ENCODE measurements at regions not wholly inside any gene's neighbourhood (a gene's known extent, or its start where the extent isn't known, plus 50 kb on each side); places are given as distances from the start of the nearest gene placed in this dataset.

DNA sequence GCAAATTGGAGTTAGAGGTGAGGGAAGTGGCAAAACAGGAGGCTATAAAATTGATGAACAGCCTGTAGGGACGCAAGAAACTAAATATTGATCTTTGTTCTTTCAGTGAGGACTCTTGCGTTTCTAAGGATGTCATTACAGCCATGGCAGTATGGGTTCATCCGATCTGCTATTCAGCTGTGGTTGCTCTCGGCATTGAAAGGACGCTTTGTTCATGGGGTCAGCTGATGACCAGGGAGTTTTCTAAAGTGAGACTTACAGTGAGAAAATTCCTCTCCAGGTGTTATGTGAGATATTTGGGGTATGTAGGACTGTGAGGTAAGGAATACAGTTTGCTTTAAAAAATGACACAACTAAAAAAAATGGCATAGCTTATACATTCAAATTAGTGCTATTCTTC lies 52.7 kb upstream of the PELI1 start:
- intact Hi-C loops (cut with DNase I): no loop called here
- DNase-seq: peak in 3 of 10 donors; percentile 30 to 82 (median 46)

DNA sequence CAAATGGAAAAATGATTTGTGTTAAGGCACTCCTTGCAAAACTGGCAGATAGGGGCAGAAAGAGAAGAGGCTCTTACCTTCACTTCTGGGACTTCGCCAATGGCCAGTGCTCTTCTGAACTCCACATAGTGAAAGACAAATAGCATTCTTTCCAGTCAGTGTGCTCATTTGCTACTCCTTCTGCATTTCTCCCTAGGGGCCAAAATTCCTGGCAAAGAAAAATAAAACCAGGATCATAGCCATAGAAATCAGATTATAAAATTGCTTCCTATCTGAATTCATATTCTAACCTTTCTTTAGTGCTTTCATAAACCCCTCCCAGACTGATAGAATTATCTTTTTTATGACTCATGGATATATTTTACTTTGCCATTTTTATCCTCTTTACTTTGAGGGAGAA lies 56.9 kb upstream of the PELI1 start:
- intact Hi-C loops (cut with DNase I): no loop called here
- DNase-seq: no peak

DNA sequence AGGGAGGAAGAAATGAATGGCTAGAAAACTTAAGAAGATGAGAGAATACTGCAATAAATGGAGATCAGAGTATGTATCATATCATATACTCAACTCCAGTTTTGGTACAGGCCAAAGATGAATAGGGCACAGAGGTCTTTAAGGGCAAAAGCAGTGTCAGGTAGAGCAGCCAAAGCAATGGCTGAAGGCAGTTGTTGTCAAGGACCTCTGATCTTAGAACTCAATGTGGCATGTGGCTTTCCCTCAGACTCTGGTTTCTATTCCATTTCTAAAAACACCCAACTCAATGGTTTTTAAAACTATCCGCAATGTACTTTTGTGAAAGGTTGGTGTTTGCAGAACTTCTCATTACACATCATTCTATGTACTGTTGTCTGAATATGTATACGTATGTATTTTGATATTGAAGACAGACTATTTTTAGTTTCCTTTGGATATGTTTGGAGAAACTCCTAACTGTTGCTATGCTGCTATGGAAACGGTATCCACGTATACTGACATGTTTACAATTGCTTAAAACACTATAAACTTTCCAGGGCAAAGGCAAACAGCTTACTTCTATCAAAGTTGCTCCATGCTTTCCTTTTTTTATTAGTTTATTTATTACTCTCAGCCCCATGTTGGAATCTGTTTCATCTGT lies 58.1 kb upstream of the PELI1 start:
- intact Hi-C loops (cut with DNase I): no loop called here
- DNase-seq: no peak

DNA sequence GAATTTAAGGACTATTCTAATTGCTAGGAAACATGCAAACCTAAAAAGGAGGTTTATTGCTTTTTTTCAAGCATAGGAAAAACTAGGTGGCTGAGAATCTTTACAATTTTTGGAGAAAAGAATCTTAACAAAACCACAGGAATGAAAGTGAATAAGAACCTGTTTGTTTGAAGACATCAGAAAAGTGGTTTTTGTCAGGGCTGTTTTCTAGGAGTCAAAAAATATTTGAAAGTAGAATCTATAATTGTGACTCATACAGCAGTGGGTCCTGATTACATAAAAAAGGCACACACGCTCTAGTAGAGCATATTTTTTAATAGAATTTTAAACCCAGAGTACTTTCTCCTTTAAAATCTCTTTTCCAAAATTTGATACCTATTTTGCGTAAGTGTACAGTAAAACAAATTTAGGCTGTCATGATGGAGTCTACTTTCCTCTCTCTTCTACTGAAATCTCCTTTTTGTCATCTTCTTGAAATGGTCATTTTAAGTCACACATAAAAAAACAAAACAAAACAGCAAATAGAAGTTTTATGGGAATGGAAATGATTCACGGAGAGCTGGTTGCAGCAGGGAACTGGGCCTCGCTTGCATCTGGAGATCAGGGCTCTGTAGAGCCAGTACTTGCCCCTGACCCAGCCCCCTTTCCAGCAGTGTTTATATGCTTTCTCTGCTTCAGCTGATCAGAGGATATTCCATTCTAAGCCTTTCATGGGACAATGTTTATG lies 59.1 kb upstream of the PELI1 start:
- intact Hi-C loops (cut with DNase I): no loop called here
- no peak for DNase-seq

DNA sequence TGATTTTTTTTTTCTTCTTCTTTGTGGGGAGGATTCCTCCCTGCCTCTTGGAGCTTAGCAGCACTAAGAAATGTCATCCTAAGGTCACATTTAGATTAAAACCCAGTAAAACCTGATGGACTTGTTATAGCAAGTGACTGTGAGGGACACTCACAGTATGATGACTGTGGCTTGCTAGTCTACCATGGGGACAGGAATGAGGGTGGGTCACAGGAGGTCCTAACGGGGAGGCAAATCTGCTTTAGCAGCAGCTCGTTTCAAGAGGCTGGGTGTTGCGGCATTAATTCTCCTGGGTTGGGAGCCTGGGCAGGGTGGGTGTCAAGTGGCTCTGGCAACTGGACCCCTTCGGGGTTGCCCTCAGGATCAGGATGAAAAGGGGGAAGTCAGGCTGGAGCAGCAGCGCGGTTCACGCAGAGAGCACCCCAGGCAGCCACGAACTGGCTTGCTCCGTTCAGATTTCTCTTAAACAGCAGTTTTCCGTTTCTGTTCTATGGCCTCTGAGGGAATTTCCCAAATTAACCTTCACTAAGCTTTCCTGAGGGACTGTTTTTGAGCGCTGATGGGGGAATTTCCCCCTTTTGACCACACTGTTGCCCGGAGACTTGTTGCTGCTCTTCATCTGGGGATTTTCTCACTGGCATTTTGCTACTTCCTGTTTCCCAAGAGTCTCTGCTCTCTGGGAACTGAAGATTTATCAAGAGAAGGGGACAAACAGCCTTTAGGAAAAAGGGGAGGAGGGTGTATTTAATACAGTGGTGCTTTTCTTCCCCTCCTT lies 59.8 kb upstream of the PELI1 start:
- intact Hi-C loops (cut with DNase I): no loop called here
- DNase-seq: peak in 3 of 10 donors; percentile 16 to 86 (median 72)

DNA sequence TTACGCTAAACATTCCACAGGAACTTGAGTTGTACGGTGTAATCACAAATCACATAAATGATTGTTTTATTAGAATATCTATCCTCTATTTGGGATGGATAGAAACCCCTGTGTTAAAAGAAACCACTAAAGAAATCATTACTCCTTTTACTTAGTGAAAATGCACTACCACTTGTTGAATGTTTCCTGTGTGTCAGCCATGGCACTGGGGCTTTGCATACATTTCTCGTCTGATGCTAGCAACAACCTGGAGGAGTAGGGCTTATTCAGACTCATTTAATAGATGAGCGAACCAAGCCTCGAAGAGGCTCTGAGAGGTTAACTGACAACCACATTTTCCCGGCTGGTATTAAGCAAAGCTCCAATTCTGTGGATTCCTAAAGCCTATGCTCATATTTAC lies 60.5 kb upstream of the PELI1 start:
- DNase-seq: no peak
- intact Hi-C loops (cut with DNase I): no loop called here

DNA sequence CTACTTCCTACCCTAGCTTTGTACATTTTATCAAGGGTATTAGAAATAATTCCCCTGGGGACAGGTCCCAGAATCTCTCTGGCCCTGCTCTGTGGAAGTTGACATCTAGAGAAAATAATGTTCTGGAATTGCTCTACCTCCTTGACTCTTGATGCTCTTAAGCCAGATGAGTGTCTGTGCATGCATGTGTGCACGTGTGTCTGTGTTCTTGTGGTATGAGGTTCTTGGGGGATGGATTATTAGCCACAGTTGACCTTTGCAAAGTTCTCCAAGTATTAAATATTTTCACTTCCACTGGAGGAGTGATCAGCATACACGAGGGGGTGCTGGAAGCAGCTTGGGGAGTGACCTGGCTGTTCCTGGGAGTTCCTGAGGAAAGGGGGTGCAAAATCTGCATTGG lies 61.2 kb upstream of the PELI1 start:
- no peak for DNase-seq
- intact Hi-C loops (cut with DNase I): no loop called here

DNA sequence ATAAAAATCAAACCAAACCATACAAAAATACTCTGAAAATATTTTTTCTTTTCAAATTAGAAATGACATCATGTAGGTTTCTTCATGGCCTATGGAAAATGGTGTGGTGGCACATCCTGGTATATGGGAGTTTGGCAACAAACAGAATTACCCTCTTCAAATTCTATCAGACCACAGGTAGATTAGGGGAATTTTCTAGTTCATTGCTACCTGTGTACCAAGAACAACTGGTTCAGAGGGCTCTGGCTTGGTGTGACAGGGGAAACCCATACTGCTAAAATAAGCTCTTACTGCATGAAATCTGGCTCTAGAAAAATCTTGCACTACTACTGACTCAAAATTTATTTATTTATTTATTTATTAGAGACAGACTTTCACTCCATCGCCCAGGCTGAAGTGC lies 63.4 kb upstream of the PELI1 start:
- intact Hi-C loops (cut with DNase I): no loop called here
- DNase-seq: no peak

DNA sequence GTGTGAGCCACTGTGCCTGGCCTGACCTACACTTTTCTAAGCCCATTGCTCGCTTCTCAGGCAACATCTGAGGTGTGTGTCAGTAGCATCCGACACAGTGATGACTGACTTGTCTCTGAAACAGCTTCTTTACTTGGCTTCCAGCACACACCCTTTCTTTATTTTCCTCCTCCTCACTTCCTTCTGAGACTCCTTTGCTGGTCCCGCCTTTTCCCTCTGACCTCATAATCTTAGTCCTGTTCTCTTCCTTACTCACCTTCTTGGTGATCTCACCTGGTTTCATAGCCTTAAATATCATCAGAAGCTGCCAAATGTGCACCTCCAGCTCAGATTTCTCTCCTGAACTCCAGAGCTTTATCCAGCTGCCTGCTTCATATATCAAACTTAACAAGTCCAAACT lies 66.6 kb upstream of the PELI1 start:
- intact Hi-C loops (cut with DNase I): no loop called here
- DNase-seq: no peak

DNA sequence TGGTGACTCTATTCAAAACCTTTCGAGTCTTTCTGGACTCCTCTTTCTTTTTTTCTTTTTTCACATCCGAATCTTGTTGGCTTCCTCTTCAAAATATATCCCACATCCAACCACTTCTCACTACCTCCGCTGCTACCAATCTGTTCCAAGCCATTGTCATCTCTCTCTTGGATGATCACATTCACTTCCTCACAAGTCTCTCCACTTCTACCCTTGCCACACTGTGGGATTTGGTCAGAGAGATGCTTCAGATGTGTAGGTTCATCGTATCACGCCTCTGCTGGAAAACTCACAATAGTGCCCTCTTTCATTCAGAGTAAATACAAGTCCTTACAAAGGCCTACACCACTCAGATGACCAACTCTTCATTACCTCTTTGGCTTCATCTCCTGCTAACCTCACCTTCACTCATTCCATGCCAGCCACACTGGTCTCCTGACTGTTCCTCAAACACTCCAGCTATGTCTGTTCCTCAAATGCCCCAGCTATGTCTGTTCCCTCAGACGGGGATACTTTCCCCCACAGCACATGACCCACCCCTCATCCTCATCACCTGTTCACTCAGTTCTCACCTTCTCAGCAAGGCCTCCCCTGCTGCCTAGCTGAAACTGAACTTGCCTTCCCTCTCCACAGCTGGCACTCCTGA lies 67.2 kb upstream of the PELI1 start:
- intact Hi-C loops (cut with DNase I): no loop called here

DNA sequence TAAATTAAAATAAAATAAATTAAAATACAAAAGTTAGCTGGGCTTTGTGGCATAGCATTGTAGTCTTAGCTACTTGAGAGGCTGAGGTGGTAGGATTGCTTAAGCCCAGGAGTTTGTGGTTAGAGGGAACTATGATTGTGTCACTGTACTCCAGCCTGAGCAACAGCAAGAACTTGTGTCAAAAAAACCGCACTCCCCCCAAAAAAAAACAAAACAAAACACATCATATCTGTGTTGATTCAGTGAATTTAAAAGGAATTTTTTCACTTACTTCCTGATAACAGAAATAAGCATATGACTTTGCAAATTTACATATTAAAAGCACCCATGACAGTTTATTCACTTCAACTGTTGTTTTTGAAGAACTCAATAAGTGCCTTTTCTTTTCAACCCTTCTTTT lies 68.1 kb upstream of the PELI1 start:
- no peak for DNase-seq
- intact Hi-C loops (cut with DNase I): no loop called here

More for the DNA sequence above, 67.2 kb upstream of the PELI1 start:
- DNase-seq: no peak

DNA sequence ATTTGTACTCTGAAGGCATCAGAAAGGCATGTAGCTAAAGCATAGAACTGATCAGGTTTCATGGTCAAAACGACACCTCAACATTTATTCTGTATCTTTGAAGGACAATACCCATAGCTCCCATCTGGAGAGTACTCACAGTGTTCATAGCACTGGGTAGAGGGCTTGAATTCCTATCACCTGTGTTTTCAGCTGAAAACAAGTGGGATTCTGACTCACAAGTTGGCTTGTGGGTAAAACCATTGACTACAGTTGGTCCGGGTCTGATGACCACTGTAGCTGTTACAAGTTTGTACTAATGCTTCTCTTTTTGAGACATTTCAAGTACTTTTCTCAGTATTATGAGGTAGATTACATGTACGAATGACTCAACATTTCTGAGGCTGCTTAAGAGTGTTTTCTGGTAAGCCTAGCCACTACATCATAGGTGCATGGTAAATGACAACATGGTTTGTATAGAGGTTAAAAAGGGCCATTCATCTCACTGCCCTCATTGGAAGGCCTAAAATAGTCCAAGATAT lies 68.6 kb upstream of the PELI1 start:
- DNase-seq: no peak
- intact Hi-C loops (cut with DNase I): no loop called here

DNA sequence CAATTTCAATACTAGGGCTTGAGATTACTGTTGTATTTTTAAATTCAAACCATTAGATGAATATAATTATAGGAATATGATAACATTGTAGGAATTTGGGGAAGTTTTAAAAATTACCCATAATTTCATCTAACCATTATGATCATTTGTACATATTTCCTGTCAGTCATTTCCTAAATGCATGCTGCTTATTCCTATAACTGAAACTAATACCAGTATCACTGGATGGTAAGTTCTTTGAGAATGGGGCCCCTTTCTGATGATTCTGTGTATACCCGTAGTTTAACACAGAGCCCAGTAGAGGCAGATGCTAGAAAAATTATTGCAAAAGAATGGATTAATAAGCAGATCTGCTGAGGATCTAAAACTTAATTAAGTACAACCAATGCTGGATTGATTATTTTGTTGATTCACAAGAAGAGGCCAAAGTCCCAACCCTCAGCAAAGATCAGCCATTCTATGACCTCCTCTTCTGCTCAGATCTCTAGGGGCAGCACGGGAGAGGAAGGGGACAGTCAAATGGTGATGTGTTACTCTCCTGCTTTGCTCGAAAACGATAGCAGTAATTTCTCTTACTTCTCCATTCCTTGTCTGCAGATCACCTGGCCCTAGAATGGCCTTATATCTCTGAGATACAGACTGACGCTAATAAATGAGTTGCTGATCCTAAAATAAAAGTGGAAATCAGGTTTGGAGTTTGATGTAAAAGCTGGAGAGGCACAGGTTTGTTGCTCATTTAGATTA lies 69.5 kb upstream of the PELI1 start:
- DNase-seq: no peak
- intact Hi-C loops (cut with DNase I): no loop called here

DNA sequence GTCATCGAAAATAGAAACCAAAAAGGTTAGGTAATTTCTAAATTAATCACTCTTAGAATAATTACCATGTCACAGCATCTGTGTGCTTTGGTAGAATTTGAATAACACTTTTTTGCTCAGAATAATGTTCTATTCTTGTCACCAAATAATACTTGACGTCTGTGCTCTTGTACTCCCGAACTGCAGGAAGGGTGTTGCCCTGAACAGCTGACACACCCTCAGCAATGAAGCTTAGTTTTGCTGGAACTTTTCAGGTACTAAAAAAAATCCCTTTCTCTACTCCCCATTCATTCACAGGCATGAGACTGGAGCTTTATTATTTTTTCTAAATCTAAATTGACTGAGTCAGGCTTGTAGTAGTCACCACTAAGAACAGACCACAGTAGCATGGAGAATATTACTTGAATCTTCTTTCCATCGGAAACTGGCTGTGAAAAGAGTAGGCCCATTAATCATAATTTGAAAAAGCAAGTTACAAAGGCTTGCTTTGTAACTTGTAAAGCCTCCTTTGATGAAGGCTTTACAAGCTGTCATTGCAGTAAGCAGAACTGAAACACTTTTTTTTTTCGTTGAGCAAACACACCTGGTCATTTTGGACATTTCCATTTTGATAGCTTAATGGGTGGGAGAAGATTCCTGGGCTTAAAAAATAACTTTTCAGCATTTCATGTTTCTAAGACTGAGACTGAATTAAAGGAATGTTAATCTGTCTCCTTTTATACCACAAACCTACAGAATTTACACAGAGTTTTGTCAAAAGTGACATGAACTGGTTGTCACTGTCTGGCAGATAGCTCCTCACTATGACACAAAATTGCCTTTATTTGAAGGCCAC lies 70.3 kb upstream of the PELI1 start:
- DNase-seq: no peak
- intact Hi-C loops (cut with DNase I): no loop called here

DNA sequence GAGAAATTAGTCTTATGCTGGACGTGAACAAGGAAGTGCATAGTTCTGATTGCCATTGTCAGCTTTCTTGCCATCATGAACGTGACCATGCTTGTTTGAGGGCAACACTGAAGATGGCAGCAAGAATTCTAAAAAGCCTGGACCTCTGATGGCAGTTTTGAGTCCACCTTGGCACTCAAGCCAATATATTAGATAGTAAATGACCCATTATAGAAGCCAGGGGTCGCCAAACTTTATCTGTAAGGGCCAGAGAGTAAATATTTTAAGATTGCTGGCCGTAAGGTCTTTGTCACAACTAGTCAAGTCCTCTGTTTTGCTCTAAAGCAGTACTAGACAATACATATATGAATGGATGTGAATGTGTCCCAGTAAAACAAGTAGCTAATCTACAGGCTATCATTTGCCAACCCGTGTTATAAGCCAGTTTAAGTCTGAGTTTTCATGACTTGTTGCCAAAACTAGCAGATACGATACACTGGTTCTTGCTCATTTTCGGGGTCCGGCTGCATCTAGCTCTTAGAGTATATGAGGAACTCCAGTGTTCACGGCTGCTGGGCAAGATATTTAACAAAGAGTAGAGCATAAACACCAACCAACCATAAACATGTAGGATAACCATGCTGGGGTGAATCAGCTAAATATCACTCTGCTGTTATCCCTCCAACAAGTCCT lies 73.1 kb upstream of the PELI1 start:
- DNase-seq: no peak
- intact Hi-C loops (cut with DNase I): no loop called here

DNA sequence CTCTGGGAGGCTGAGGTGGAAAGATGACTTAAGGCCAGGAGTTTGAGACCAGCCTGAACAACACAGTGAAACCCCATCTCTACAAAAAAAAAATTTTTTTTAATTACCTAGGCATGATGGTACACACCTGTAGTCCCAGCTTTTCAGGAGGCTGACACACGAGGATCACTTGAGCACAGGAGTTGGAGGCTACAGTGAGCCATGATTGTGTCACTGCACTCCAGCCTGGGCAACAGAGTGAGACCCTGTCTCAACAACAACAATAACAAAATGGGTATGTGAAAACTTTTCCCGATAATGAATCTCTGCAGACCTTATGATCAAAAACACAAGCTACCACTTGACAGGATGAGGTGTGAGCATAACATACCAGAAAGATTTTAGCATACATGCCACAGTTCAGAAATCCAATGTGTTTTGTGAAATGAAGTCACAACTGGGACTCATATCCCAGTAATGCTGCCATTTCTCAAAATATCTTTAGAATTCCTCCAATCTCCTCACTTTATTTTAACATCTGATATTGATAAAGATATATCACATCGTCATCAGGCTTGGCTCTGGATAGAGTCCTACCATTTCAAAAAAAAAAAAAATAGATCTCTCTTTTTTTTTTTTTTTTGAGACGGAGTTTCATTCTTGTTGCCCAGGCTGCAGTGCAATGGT lies 74.0 kb upstream of the PELI1 start:
- DNase-seq: no peak
- intact Hi-C loops (cut with DNase I): no loop called here

DNA sequence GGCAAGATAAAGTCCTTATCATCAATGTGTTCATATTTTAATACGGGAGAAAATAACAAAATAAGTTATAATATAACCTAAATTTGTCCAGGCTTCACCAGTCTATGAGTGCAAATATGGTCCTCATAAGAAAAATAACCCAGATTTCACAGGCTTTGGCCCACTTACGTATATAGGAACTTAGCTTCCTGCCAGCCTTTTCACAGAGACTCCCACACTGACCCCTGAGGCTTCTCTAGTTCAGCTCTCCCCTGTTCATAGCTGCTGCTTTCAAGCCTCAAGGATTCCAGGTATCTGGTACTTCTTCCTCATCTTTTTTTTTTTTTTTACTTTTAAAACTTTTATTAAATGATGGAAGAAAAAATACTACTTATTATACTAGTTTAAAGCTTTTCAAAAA lies 74.9 kb upstream of the PELI1 start:
- DNase-seq: no peak
- intact Hi-C loops (cut with DNase I): no loop called here

DNA sequence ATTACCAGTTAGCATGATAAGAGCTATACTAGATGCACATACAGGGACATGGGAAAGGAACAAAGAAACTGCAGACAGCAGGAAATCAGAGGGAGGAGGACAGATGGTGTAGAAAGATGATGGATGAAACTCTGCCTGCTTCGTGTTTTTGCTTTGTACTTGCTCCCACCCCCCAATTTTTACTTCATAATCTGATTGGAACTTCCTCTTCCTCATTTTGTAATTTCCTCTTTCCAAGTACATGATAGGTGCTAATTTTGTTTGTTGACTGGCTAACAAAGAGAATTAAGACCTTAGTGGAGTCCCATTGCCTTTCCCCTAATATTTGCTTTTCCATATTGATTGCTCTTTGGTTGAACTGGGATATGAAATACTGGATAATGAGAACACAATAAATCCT lies 76.0 kb upstream of the PELI1 start:
- no peak for DNase-seq
- intact Hi-C loops (cut with DNase I): no loop called here
